Renal cortical epithelial cell (primary cell): ENCODE measurements at regions not wholly inside any gene's neighbourhood (a gene's known extent, or its start where the extent isn't known, plus 50 kb on each side); places are given as distances from the start of the nearest gene placed in this dataset.

ENCODE experiments used
- DNase-seq: peaks from one replicate; pipeline ENCODE4 v3.0.0-alpha.2; 2011; ENCODE audit warnings: low read depth

DNA sequence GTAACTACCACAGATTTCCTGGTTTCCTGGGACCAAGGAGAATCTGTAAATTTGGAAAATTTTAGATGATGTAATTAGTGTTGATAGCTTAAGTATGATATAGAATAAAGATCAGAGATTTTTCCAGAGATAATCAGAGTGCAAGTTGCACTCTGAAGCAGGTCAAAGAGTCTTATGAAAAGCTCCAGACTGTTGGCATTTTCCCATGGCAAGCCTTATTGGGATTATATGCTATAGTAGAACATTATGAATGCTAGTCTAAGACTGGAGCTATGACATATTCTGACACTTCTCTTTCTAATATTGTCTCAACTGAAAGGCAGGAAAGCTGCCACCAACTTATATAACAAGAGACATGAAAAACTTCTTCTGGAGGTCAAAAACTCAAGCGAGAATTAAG lies 1638.3 kb upstream of the LRRTM1 start:
- no peak for DNase-seq

DNA sequence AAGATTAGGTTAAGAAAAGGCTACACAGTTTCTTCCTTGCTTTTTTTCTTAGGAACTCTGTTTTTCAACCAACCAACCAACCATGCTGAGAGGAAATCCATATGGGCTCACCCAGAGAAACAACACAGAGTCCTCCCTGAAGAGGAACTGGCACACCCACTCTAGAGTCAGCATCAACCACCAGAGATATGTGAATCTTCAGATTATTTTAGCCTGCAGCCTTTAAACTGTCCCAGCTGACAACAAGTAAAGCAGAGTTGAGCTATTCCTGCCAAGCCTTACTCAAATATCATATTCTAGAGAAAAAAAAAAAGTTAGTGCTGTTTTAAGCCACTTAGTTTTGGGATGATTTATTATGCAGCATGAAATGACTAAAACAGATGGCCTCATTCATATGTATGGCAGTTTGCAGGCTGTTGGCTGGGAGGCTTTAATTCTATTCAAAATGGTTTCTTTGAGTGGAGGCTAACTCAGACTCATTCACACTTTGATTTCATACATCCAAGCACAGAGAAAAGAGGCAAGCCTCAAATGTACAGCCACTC lies 1637.7 kb upstream of the LRRTM1 start:
- DNase-seq, result no peak

DNA sequence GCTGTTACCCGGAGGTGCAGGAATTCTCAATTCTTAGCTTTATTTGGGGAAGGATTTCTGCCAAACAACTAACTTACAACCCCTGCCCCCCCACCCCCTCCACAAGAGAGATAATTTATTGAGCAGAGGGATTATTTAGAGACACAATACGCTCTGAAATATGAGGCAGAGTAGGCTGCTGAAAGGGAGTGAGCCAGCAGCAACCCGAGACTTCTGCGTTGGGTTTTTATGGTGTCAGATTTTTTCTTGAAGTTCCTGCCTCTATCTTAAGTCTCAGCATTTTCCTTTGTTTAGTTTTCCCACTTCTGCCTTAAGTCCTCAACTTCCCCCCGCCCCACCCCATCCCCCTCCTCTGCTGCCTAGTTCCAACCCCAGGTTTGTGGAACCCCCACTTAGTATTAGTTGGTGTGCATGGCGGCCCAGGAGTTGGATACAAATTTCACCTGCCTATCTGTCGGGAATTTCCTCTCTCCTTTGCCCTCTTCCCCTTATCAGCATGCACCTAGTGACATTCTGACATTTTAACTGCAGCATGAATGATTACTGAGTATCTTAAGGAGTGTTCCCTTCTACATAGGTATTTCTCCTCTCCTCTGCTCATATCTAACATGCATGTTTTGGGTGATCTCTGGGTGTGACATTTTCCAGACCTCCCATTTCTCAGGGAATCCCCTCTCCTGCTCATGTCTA lies 1635.9 kb upstream of the LRRTM1 start:
- no peak for DNase-seq

DNA sequence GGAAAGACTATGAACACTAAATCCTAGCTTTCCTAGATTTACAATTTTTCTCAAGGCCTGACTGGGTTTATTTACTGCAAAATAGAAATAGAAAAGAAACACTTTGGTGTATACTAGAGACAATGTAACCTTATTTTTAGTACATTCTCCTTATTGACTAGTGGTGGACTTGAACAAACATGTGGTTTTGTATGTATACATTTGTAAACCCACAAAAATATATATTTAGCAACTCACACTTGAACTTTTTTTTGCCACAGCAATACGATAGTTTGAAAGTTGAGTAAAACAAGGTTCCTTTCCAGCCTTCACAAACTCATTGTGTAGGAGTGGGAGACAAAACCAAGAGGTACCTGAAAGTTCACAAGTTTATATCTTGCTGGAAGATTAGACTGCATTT lies 1633.4 kb upstream of the LRRTM1 start:
- no peak for DNase-seq

DNA sequence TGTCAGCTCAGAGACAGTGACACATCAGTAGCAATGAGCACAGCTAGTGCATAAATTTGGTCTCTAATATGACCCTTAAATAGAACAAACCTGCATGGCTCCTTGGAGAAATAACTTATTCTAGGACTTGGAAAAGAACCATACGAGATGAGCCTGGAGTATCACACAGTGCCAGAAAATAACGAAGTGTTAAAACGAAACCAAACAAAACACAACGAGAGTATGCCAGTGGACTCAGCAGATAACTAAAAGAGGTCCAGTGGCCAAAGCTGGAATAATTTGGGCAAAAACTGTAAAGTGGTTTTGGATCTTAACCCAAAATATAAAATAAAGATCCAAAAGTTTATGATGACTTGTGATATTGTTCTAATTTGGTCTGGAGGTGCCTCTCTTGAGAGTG lies 1599.0 kb upstream of the LRRTM1 start:
- DNase-seq, result no peak

DNA sequence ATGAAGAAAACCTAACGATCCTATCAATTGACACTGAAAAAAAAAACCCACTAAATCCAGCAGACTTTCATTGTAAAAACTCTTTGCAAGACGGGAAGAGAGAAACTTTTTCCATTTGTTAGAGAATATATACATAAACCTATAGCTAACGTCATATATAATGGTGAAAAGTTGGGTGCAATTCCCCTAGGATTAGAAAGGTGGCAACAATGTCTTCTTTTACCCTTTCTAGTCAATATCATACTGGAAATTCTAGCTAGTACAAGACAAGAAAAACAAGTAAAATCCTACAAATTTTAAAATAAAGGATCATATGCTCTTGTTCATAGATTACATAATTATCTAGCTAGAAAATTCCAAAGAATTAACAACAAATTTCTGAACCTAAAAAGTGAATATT lies 1596.5 kb upstream of the LRRTM1 start:
- peak; percentile 3 for DNase-seq

DNA sequence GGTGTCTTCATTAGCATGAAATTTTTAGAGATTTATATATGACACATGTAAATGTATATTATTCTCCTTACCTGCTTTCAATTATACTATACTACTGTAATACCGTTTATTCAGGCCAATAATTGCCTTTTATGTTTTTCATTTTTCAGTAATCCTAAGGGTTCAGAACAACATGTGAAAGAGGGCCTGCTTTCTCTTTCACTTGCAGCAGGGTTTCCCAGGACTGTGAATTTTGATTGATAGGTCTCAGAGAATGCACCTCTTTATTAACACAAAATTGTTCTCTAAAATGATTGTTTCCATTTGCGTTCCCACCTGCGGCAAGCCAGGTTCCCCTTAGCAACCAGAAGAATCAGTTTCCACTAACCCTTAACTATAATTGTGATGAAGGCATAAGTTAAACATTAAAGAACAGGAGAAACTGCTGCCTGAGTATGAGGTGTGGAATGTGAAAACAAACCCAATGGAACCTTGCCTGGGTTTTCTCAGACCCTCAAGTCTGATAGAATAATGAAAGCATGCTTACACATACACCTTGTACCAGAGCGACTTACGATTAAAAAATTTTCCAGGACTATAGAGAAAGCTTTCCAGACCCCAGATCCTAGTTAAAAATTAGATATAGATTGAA lies 1591.2 kb upstream of the LRRTM1 start:
- DNase-seq, result peak; percentile 96

DNA sequence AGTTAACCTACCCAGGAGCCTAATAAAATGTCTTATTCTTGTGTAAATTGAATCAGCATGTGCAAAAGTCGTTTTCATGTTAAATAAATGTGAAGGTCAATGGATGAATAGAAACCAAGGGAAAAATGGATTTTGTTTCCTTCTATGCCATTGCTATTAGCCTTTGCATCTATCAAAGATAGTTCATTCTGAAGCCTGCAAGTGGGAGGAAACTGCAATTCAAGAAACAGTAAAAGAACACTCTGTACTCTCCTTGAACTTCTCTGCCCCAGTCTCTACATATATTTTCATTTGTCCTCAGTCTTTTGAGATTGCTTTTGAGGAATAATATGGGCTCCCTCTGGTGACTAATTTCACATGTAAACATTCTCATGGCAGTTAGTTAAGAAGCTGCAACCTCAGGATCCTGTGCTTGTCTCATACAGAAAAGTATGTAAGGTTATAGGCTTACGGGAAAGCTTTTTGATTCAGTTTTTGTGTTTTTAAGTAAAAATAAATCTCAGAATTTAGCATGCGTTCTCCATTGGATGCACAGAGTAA lies 1590.0 kb upstream of the LRRTM1 start:
- DNase-seq, result peak; percentile 70

DNA sequence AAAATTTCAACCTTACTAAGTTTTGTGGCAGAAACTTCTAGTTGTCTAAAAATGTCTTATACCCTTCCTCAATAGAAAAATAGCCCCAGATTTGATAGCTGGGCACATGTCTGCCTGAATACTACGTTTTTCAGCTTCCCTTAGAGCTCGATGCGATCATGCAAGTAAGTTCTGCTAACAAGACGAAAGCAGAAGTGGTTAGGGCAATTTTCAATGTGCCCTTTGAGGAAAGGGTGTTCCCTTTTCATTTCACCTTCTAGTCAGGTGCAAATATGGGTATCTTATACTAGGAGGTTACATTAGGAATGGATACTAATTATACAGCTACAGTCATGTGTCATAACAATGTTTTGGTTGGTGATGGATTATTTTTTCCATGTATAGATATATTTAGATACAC lies 1572.1 kb upstream of the LRRTM1 start:
- DNase-seq, result no peak

DNA sequence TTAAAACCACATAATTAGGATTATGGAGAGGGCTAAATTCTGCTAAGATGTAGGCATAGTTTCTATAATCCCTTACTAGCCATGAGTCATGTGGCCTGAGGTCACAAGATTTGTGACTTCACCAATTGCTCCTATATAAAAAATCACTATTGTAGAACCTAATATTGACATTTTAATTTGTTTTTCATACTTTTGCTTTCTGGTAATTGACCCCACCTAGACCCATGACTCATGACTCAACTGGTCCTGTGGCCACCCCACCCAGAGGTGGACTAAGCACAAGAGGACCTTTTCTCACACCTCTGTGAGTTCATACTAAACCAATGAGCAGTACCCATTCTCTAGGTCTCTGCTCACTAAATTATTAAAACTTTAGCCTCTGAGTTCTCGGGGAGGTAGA lies 1567.5 kb upstream of the LRRTM1 start:
- DNase-seq, result peak; percentile 58

DNA sequence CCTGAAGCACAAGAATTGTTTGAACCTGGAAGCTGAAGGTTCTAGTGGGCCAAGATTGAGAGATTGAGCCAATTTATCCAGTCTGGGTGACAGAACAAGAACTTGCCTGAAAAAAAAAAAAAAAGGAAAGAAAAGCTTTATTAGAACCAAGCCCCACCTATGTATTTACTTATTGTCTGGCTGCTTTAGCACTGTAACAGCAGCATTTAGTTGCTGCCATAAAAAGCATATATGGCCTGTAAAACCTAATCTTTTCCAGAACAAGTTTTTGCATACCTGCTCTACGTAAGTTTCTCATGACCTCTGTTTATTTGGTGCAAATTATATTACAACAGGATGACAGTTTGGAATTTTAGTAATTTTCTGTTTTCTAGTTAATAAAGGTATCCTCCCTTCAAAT lies 1565.6 kb upstream of the LRRTM1 start:
- DNase-seq, result no peak

DNA sequence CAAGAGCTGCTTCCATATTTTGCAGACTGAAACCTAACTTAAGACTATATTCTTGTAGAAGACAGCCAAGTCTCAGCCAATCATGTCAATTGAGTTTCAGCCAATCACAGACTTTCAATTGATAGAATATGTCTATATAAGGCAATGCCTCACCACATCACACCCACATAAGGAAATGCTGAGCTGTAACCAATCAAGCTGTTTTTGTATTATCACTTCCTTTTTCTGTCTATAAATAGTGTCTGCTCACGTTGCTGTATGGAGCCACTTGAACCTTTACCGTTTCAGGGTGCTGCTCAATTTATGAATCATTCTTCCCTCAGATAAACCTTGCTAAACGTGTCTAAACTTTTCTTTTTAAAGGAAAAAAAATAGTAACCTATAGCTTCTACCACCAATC lies 1554.4 kb upstream of the LRRTM1 start:
- no peak for DNase-seq

DNA sequence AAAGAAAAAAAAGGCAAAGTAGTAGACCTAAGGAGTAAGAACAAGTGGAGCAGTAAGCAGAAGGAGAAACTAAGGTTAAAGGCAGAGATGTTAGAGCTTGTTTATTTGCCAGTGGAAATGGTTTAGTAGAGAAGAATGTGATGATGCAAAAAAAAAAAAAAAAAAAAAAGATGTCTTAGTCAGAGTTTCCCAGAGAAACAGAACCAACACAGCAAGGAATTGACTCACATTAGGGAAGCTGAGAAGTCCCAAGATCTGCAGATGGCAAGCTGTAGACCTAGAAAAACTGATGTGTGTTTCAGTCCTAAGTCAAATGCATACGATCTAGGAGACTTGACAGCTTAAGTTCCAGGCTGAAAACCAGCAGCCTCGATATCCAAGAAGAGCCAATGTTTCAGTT lies 1548.8 kb upstream of the LRRTM1 start:
- DNase-seq, result peak; percentile 73

DNA sequence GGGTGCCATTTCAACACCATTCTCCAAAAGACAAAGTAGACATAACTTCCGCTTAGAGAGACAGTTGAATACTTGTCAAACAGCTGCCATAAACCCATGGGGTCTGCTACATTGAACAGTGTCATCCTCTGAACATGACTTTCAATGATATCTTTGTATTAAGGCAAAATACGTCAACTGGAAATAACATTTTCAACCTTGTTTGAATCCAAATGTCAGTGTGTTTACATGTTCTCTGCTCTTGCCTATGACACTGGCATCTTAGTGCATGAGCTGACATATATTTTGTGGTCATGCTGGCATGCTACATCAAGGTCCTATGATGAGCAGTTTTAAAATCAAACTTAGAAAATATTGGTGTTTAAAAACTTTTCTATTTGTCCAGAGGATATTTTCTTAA lies 1548.1 kb upstream of the LRRTM1 start:
- DNase-seq, result no peak

DNA sequence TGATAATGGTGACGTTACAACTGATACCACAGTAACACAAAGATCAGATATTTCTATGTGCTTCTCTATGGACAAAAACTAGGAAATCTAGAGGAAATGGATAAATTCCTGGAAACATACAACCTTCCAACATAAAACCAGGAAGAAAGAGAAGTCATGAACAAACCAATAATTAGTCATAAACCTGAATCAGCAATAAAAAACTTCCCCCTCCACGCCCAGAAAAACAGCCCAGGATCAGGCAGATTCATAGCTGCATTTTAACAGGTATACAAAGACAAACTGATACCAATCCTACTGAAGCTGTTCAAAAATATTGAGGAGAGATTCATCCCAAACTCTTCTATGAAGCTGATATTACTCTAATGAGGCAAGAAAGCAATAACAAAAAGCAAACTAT lies 1535.2 kb upstream of the LRRTM1 start:
- no peak for DNase-seq

DNA sequence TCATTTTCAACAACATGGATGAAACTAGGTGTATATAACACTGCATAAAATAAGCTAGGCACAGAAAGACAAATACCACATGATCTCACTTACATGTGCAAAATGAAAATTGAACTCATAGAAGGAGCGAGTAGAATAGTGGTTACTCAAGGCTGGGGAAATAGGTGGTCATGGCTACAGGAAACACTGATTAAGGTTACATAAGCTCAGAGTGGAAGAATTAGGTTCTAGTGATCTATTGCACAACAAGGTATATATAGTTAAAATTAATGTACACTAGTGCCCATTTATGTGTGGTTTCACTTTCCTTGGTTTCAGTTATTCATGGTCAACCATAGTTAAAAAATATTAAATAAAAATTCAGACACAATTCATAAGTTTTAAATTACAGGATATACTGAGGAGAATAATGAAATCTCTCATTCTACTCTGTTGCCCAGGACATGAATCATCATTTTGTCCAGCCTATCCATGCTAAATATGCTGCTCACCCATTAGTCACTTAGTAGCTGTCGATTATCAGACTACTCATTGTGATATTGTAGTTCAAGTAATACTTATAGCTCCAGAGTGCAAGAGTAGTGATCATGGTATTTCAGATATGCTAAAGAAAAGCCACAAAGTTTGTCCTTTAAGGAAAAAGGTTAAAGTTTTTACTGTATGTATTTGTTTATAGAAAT lies 1530.9 kb upstream of the LRRTM1 start:
- peak; percentile 53 for DNase-seq

DNA sequence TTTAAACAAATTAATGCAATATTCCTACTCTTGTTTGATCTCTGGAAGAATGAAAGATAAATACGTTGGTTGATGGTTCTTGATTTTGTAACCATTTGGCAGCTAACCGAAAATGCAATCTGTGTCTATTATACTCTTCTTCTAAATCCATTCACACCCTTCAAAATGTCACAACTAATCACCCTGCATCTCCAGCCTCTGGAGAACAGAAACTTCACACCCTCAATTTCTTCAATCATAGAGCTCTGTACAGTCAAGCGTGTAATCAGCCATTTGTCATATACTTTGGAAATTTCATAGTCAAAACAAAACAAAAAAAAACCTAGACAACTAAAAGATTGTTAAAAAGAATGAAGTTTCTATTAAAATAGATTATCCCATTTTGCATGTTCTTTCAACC lies 1482.3 kb upstream of the LRRTM1 start:
- no peak for DNase-seq

DNA sequence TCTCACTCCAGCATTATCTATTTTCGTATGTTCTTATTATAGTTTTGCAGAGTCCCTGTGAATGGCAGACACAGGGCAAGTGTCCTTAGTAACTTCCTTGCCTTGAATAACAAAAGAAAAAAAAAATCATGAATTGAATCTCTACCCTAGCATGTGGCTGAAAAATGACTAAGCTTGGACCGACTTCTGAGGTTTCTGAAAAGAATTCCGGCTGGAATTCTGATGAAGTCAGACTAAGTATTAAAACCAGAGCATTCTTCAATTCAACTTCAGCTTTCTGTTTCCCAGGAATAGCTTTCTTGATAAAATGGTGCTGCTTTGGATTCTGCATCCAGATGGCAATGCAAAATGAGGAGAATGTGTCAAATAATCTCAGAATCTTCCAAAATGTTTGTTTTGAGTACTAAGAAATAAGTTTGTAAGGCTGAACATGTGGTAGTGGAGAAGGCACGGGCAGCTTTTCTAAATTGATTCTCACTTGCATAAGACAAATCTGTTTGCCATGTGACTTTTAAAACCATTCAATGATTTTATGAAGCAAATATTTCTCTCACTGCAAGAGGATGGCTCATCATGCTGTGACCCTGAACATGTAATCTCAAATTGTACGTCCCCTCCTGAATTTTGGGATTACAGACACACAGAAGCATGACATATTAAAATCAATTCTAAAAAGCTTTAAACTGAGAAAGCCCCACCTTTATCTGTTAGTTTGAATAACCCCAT lies 1462.8 kb upstream of the LRRTM1 start:
- DNase-seq, result peak; percentile 7

DNA sequence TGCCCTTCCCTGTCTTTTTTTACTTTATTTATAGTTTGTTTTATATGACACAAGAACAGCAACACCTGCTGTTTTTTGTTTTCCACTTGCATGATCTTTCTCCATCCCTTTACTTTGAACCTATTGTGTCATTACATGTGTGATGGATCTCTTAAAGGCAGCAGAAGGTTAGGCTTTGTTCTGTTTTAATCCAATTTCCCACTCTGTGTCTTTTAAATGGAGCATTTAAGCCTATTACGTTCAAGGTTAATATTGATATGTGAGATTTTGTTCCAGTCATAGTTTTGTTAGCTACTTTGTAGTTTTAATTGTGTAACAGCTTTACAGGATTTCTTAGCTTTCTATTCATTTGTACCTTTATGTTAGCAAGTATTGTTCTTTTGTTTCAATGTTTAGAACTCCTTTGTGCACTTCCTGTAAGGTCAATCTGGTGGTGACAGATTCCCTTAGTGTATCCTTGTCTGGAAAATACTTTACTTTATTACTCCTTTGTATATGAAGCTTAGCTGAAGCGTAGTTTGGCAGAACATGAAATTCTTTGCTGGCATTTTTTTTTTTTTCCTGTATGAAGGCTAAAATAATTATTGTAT lies 1443.0 kb upstream of the LRRTM1 start:
- no peak for DNase-seq

DNA sequence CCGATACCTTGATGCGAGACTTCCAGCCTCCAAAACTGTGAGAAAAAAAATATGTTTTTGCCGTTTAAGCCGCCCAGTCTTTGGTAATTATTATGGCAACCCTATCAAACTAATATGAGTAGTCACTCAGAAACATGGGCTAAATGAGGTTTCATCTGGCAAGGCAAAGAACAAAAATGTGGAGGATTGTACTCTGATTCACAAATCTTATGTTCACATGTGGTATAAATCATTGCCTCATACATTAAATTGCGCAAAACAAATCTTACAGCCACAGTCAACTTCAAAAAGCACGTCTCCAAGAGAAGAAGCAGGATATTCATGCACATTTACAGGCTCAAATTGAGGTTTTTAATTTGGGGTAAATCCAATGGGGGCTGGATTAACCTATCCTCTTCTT lies 1435.4 kb upstream of the LRRTM1 start:
- no peak for DNase-seq

DNA sequence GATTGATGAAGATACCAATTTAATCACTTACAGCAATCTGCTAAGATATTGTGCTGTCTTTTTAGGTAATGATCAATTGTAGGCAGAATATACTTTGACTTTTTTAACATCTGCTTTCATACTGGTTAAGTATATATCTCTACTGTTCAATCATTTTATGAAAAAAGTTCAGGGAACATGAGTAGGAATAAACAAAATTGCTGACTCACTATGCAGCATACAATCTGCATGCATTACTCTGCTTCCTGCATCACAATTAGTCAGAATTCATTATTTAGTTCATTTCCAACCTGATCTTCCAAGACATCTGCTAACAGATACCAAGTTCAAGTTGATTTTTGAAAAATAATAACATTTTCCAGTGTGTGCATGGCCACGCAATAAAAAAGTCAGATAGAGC lies 1430.4 kb upstream of the LRRTM1 start:
- no peak for DNase-seq

DNA sequence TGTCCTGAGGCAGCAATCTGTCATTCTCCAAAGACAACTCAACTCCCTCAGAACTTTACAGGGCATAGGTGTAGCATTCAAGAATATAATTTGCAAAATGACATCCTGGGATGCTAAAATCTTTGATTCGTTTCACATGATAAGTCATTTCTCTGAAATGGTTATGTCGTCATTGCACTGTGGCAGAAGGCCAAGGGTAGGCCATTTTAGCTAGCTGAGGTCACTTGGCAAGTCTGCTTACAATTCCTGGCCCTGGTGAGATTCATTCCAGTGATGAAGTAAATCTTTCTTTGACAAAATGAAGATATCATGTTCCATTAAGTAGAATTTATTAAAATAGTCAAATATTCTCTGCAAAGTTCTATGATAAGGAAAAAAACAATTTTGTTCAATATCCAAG lies 1410.3 kb upstream of the LRRTM1 start:
- DNase-seq, result no peak
